ENCODE measurements at regions not wholly inside any gene's neighbourhood (a gene's known extent, or its start where the extent isn't known, plus 50 kb on each side); places are given as distances from the start of the nearest gene placed in this dataset.
"Not testable (repeated sequence)": the region's sequence is repeated elsewhere in the genome, so short reads cannot be mapped to it uniquely, and the experiment has no call there.

DNA sequence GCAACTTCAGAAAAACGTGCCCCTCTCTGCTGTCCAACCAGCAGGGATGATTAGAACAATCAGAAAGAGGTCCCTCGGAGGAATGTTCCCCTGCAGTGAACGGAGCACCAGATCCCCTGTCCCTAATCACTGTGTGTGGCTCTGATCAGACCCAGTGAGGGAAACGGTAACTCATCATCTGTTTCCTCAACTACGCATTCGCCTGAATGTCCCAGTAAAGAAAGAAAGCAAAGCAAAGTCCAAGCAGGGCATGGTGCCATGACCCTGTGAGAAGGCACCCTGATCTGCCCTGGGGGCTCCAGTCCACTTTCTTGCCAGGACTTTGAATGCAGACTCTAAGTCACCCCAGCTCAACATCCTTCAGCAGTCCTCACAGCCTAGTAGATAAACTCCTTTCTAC, 149.2 kb downstream of the LY86 start:
- Histone ChIP-seq H3K4me1 (ENCODE audit: control insufficient read depth, insufficient read depth, low read length) (peaks cover 14% of the 10 kb centered on the region), H3K27ac (ENCODE audit: low read depth, low read length) (no peak overlapping the region), H3K36me3 (ENCODE audit: control insufficient read depth, insufficient read depth, low read length) (no peaks in the 10 kb centered on the region), H3K27me3 (ENCODE audit: control insufficient read depth, insufficient read depth, low read length) (no peaks in the 10 kb centered on the region), H3K4me3 (ENCODE audit: low read depth, low read length) (no peak overlapping the region), H3K9me3 (ENCODE audit: control insufficient read depth, insufficient read depth, low read length) (no peaks in the 10 kb centered on the region)
- no peak for DNase-seq (ENCODE audit: low read depth in 4 of 6, low spot score in 6 of 6)
- 57% methylated on average over 6 of the region's 6 CpGs for WGBS (ENCODE audit: insufficient coverage)

DNA sequence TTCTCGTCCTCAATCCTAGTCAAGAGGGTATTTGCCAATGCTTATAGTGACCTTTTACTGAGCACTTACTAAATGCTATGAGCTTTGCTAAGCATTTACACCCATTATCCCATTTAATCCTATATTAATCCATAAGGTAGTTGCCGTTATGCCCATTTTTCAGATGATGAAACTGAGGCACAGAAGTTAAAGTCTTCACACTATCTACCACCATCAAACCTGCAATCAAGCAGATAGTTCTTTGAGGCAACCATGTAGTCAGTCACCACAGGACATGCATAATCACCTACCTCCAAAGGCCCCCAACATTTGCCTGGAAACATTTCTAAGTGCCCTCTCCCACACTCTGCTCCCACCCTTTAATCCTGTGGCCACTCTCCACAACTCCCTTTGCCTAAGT, 149.6 kb downstream of the LY86 start:
- DNase-seq (ENCODE audit: low read depth in 4 of 6, low spot score in 6 of 6): no peak
- peaks cover 14% of the 10 kb centered on the region for H3K4me1 ChIP-seq (ENCODE audit: control insufficient read depth, insufficient read depth, low read length)
- WGBS (ENCODE audit: insufficient coverage): 93% methylated on average over 2 of the region's 2 CpGs

DNA sequence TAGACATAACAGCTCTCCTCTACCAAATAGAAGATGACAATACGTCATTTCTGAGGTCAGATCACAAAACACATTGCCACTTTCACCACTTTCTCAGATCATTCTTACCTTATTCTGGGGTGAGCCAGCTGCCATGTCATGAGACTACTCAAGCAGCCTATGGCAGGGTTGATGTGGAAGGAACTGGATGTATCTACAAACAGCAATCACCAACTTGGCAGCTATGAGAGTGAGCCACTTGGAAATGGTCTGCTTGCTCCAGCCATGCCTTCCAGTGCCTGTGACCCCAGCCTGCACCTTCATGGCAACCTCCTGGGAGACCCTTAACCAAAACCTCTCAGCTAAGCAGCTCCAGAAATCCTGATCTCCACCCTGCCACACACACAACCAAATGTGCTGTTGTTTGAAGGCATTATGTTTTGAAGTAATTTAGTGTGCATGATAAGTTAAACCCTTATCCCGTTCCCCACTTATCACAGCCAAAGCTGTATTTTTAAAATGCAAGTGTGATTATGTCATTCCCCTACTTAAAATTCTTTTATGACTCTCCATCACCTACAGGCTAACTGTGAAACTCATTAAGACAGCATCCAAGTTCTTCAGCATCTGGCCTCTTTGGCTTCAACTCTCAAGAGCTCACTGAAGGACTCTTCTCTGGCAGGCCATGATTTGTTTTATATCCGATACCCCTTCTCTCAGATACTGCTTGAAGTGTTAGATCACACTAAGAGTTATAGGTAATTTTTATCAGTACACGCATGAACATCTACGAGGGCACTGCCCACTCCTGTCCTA, 150.6 kb downstream of the LY86 start:
- DNase-seq (ENCODE audit: low read depth in 4 of 6, low spot score in 6 of 6): no peak
- Histone ChIP-seq H3K27me3 (ENCODE audit: control insufficient read depth, insufficient read depth, low read length) (no peaks in the 10 kb centered on the region), H3K27ac (ENCODE audit: low read depth, low read length) (no peak overlapping the region), H3K4me1 (ENCODE audit: control insufficient read depth, insufficient read depth, low read length) (peaks cover 14% of the 10 kb centered on the region), H3K36me3 (ENCODE audit: control insufficient read depth, insufficient read depth, low read length) (no peaks in the 10 kb centered on the region), H3K4me3 (ENCODE audit: low read depth, low read length) (no peak overlapping the region), H3K9me3 (ENCODE audit: control insufficient read depth, insufficient read depth, low read length) (no peaks in the 10 kb centered on the region)
- 67% methylated on average over 1 of the region's 5 CpGs for WGBS (ENCODE audit: insufficient coverage)

More for the DNA sequence above, 149.6 kb downstream of the LY86 start:
- Histone ChIP-seq H3K27ac (ENCODE audit: low read depth, low read length) (no peak overlapping the region), H3K4me3 (ENCODE audit: low read depth, low read length) (no peak overlapping the region), H3K36me3 (ENCODE audit: control insufficient read depth, insufficient read depth, low read length) (no peaks in the 10 kb centered on the region), H3K9me3 (ENCODE audit: control insufficient read depth, insufficient read depth, low read length) (no peaks in the 10 kb centered on the region), H3K27me3 (ENCODE audit: control insufficient read depth, insufficient read depth, low read length) (no peaks in the 10 kb centered on the region)

DNA sequence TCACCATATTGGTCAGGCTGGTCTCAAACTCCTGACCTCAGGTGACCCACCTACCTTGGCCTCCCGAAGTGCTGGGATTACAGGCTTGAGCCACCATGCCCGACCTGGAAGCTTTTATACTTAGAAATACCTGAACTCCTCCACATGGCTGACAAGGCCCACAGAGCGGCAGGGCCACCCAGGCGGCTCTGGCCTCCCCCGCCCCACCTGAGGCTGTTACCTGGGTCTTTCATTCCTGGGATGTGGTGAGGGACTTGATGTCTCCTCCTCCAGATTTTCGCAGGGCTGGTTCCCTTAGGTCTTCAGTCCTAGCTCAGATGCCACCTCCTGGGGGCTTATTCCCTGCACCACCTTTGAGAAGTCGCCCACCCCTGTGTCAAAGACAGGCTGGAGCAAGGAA, 152.1 kb downstream of the LY86 start:
- no peaks in the 10 kb centered on the region for H3K9me3 ChIP-seq (ENCODE audit: control insufficient read depth, insufficient read depth, low read length)
- H3K27me3 ChIP-seq (ENCODE audit: control insufficient read depth, insufficient read depth, low read length): no peaks in the 10 kb centered on the region
- DNase-seq (ENCODE audit: low read depth in 4 of 6, low spot score in 6 of 6): no peak
- peaks cover 14% of the 10 kb centered on the region for H3K4me1 ChIP-seq (ENCODE audit: control insufficient read depth, insufficient read depth, low read length)
- no peak overlapping the region for H3K4me3 ChIP-seq (ENCODE audit: low read depth, low read length)
- H3K27ac ChIP-seq (ENCODE audit: low read depth, low read length): no peak overlapping the region
- H3K36me3 ChIP-seq (ENCODE audit: control insufficient read depth, insufficient read depth, low read length): no peaks in the 10 kb centered on the region
- 95% methylated on average over 6 of the region's 7 CpGs for WGBS (ENCODE audit: insufficient coverage)

DNA sequence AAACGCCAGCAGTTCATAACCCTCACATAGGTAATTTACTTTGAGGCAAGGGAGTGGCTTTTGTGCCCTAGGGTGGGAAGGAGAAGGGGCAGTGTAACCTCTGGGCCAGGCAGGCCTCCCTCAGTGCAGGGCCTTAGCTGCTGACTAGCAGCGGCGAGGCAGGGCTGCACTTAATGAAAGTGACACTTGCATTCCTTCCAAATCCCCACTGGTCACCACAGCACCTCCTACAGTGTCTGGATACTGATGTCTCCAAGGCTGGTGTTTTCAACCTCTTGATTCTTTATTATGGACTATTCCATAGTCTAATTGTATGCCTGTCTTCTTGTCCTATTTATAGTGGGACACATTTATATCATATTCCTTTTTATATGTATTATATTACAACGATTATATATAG, 152.7 kb downstream of the LY86 start:
- 50% methylated on average over 2 of the region's 4 CpGs for WGBS (ENCODE audit: insufficient coverage)
- Histone ChIP-seq H3K4me3 (ENCODE audit: low read depth, low read length) (no peak overlapping the region), H3K36me3 (ENCODE audit: control insufficient read depth, insufficient read depth, low read length) (no peaks in the 10 kb centered on the region), H3K27me3 (ENCODE audit: control insufficient read depth, insufficient read depth, low read length) (no peaks in the 10 kb centered on the region), H3K9me3 (ENCODE audit: control insufficient read depth, insufficient read depth, low read length) (no peaks in the 10 kb centered on the region), H3K27ac (ENCODE audit: low read depth, low read length) (no peak overlapping the region), H3K4me1 (ENCODE audit: control insufficient read depth, insufficient read depth, low read length) (peaks cover 14% of the 10 kb centered on the region)
- no peak for DNase-seq (ENCODE audit: low read depth in 4 of 6, low spot score in 6 of 6)

DNA sequence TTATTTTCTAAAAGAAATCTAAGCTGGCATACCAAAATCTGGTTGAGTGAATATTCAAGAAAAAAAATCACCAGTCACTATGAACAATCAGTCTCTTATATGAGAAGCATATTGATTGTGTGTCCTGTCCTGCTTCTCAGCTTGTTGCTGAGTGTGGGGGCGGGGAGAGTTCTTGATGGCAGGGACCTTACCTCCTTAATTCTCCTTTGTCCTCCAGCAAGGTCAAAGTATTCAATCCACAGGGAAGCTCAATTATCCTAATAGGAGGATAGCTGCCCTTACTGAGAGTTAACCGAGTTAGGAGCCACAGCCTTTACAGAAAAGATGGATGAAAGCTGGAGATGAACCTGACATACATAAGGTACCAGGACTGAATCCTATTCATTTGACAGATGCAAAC, 154.0 kb downstream of the LY86 start:
- no peaks in the 10 kb centered on the region for H3K9me3 ChIP-seq (ENCODE audit: control insufficient read depth, insufficient read depth, low read length)
- DNase-seq (ENCODE audit: low read depth in 4 of 6, low spot score in 6 of 6): no peak
- H3K4me3 ChIP-seq (ENCODE audit: low read depth, low read length): no peak overlapping the region
- no peaks in the 10 kb centered on the region for H3K27me3 ChIP-seq (ENCODE audit: control insufficient read depth, insufficient read depth, low read length)
- WGBS (ENCODE audit: insufficient coverage): no CpG with 5 or more reads among the region's 2 CpGs
- H3K4me1 ChIP-seq (ENCODE audit: control insufficient read depth, insufficient read depth, low read length): peaks cover 3% of the 10 kb centered on the region
- H3K36me3 ChIP-seq (ENCODE audit: control insufficient read depth, insufficient read depth, low read length): no peaks in the 10 kb centered on the region
- no peak overlapping the region for H3K27ac ChIP-seq (ENCODE audit: low read depth, low read length)

DNA sequence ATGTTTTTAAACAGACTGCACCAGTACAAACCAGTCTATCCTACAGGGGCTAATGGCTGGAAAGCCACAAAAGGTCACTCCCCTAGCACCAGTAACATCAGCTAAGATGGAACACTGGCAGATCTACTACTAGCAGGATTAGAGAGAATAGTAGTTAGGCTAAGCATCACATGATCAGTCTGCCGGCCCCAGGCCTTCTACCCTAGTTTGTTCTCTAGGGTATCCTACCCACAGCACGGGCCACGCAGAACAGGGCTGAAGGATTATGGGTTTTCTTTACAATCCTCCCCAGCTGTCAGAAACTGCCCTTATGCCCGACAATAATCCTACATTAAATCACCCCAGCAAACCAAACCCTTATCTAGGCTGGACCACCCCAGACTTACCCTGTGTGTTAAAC, 156.0 kb downstream of the LY86 start:
- Histone ChIP-seq H3K27ac (ENCODE audit: low read depth, low read length) (no peak overlapping the region), H3K27me3 (ENCODE audit: control insufficient read depth, insufficient read depth, low read length) (no peaks in the 10 kb centered on the region), H3K9me3 (ENCODE audit: control insufficient read depth, insufficient read depth, low read length) (no peaks in the 10 kb centered on the region), H3K36me3 (ENCODE audit: control insufficient read depth, insufficient read depth, low read length) (no peaks in the 10 kb centered on the region), H3K4me1 (ENCODE audit: control insufficient read depth, insufficient read depth, low read length) (peaks cover 5% of the 10 kb centered on the region), H3K4me3 (ENCODE audit: low read depth, low read length) (no peak overlapping the region)
- DNase-seq (ENCODE audit: low read depth in 4 of 6, low spot score in 6 of 6): no peak
- WGBS (ENCODE audit: insufficient coverage): 85% methylated on average over 3 of the region's 4 CpGs

DNA sequence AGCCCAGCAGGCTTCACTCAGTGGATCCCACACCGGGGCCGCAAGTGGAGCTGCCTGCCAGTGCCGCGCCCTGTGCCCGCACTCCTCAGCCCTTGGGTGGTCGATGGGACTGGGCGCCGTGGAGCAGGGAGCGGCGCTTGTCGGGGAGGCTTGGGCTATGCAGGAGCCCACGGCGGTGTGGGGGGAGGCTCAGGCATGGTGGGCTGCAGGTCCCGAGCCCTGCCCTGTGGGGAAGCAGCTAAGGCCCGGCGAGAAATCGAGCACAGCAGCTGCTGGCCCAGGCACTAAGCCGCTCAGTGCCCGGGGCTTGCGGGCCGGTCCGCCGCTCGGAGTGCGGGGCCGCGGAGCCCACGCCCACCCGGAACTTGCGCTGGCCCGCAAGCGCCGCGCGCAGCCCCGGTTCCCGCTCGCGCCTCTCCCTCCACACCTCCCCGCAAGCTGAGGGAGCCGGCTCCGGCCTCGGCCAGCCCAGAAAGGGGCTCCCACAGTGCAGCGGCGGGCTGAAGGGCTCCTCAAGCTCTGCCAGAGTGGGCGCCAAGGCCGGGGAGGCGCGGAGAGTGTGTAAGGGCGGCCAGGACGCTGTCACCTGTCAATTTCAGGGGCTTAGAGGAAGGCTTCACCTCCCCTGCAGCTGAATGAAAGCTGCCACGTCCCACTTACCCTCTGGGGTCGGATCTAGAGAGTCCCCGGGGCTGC, 157.3 kb downstream of the LY86 start:
- H3K36me3 ChIP-seq (ENCODE audit: control insufficient read depth, insufficient read depth, low read length); H3K27me3 ChIP-seq (ENCODE audit: control insufficient read depth, insufficient read depth, low read length); H3K4me3 ChIP-seq (ENCODE audit: low read depth, low read length); DNase-seq (ENCODE audit: low read depth in 4 of 6, low spot score in 6 of 6); H3K27ac ChIP-seq (ENCODE audit: low read depth, low read length); H3K9me3 ChIP-seq (ENCODE audit: control insufficient read depth, insufficient read depth, low read length): not testable (repeated sequence)
- WGBS (ENCODE audit: insufficient coverage): 97% methylated on average over 50 of the region's 54 CpGs
- peaks cover 13% of the 10 kb centered on the region for H3K4me1 ChIP-seq (ENCODE audit: control insufficient read depth, insufficient read depth, low read length)

DNA sequence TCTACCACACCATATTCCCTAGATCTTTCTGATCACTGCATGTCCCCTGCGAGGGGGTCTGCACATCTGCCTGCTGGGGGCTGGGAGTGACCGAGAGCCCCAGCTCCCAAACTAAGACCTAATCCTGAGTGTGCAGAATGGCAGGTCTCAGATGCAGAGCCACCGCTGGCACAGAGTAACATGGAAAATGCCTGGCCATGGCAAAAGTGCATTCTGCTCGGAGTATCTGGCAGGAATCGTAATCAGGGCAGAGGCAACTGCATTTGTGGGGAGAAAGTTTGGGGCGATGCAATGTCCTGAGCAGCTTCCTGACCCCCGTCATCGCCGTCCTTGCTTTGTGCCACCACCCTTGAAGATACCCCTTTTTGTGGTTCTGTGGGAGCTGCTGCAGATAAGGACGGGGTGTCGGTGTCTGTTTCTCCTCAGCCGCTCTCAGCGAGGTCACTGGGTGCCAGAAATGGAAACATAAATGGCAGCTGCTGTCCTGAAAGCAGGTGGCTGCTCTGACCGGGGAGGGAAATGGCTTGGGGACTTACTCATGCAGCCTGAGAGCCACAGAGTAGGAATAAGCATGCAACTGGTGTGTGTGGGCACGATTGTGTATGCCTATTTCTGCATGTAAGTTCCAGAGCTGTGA, 157.9 kb downstream of the LY86 start:
- DNase-seq (ENCODE audit: low read depth in 4 of 6, low spot score in 6 of 6): no peak
- Histone ChIP-seq H3K4me3 (ENCODE audit: low read depth, low read length) (no peak overlapping the region), H3K4me1 (ENCODE audit: control insufficient read depth, insufficient read depth, low read length) (peaks cover 20% of the 10 kb centered on the region), H3K27ac (ENCODE audit: low read depth, low read length) (no peak overlapping the region), H3K27me3 (ENCODE audit: control insufficient read depth, insufficient read depth, low read length) (no peaks in the 10 kb centered on the region), H3K36me3 (ENCODE audit: control insufficient read depth, insufficient read depth, low read length) (no peaks in the 10 kb centered on the region), H3K9me3 (ENCODE audit: control insufficient read depth, insufficient read depth, low read length) (no peaks in the 10 kb centered on the region)
- WGBS (ENCODE audit: insufficient coverage): 86% methylated on average over 13 of the region's 15 CpGs

Measured in spinal cord (tissue), 9 donors.